HG03565 (cell line): ENCODE measurements at regions not wholly inside any gene's neighbourhood (a gene's known extent, or its start where the extent isn't known, plus 50 kb on each side); places are given as distances from the start of the nearest gene placed in this dataset.

ENCODE experiments used
- ATAC-seq: cut with Tn5 transposase; IDR thresholded peaks from one replicate; pipeline ENCODE4 v1.9.1; 2021; ENCODE audit warnings: mild to moderate bottlenecking, moderate library complexity; ENCODE audit not compliant: unreplicated experiment

- ATAC-seq = no peak
Observed at GRCh38 chr7:45506059-45506458, 68.1 kb upstream of the ADCY1 start.

- ATAC-seq = no peak
Observed at GRCh38 chr7:45509222-45509621, 64.9 kb upstream of the ADCY1 start.

GRCh38 chr7:45511721-45512597 lies 62.2 kb upstream of the ADCY1 start:
- no peak for ATAC-seq

GRCh38 chr7:45514944-45515343 lies 59.2 kb upstream of the ADCY1 start:
- ATAC-seq = no peak

GRCh38 chr7:45515346-45515745 lies 58.8 kb upstream of the ADCY1 start:
- ATAC-seq = no peak
